ENCODE measurements at regions not wholly inside any gene's neighbourhood (a gene's known extent, or its start where the extent isn't known, plus 50 kb on each side); places are given as distances from the start of the nearest gene placed in this dataset.

GRCh38 chr11:30666817-30667216, 80.7 kb upstream of the MPPED2 start (continued):
- no peak for TF ChIP-seq ZNF26 (tag by site-specific recombination; IDR thresholded peaks at IDR 0.05)
- no peak for TF ChIP-seq GLIS1 (tag by site-specific recombination; IDR thresholded peaks at IDR 0.05)
- TF ChIP-seq ZNF843 (tag by site-specific recombination; IDR thresholded peaks at IDR 0.05): no peak
- no peak for TF ChIP-seq ZNF521 (tag by site-specific recombination; IDR thresholded peaks at IDR 0.05)

DNA sequence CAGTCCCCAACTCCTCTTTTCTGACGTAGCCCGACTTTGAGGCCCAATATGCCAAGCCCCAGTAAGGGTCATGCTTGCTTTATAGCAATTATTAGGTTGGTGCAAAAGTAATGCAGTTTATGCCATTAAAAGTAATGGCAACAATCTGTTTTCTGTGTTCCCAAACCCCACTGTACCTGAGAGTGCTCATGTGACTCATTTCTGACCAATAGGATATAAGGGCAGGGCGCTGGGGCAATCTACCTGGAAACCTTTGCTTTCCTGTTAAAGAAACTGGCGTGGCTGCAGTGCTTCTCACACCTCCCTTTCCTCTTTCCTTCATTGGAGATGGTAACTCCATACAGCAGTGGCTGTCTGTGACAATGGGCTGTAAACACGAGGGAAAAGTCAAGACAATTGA, 78.9 kb upstream of the MPPED2 start:
- POLR2A ChIA-PET: no interaction called here
- H3K9me3 ChIP-seq (ENCODE audit: control insufficient read depth, insufficient read depth, low read depth, low read length): no peaks in the 10 kb centered on the region
- TF ChIP-seq ZNF335 (tag by site-specific recombination; conservative IDR thresholded peaks at IDR 0.05): no peak
- no peak for TF ChIP-seq ZFP37 (tag by site-specific recombination; IDR thresholded peaks at IDR 0.05)
- TF ChIP-seq YY1 (tag by site-specific recombination; IDR thresholded peaks at IDR 0.05): no peak
- no peak for TF ChIP-seq GLI4 (tag by site-specific recombination; IDR thresholded peaks at IDR 0.05)
- H3K4me3 ChIP-seq (ENCODE audit: low read depth, low read length): no peak overlapping the region
- no peak overlapping the region for H3K27ac ChIP-seq (ENCODE audit: extremely low read depth, low read depth, low read length)
- H3K4me1 ChIP-seq (ENCODE audit: control insufficient read depth, insufficient read depth, low read length): no peaks in the 10 kb centered on the region
- no peaks in the 10 kb centered on the region for H3K36me3 ChIP-seq (ENCODE audit: control insufficient read depth in 2 of 2, insufficient read depth in 1 of 2, low read length in 2 of 2)
- CTCF ChIA-PET: interaction anchor here (0.6 kb wide), 1 partner anchor 553 kb away, joined by 5 read pairs; no protein-coding TSS in a partner anchor

DNA sequence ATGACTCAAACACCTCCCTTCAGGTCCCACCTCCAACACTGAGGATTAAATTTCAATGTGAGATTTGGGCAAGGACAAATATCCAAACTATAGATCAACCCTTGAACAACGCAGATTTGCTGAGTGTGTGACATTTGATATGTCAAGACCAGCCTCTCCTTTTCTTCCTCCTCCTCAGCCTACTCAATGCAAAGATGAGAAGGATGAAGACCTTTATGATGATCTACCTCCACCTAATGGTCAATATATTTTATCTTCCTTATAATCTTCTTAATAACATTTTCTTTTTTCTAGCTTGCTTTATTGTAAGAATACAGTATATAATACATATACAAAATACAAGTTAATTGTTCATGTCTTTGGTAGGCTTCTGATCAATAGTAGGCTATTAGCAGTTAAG, 67.5 kb upstream of the MPPED2 start:
- Histone ChIP-seq H3K36me3 (ENCODE audit: control insufficient read depth in 2 of 2, insufficient read depth in 1 of 2, low read length in 2 of 2) (no peaks in the 10 kb centered on the region), H3K4me1 (ENCODE audit: control insufficient read depth, insufficient read depth, low read length) (no peaks in the 10 kb centered on the region), H3K27ac (ENCODE audit: extremely low read depth, low read depth, low read length) (no peak overlapping the region), H3K9me3 (ENCODE audit: control insufficient read depth, insufficient read depth, low read depth, low read length) (no peaks in the 10 kb centered on the region), H3K4me3 (ENCODE audit: low read depth, low read length) (no peak overlapping the region)
- TF ChIP-seq ZNF654 (tag by site-specific recombination; IDR thresholded peaks at IDR 0.05; ENCODE audit: low read depth) (peak; percentile 22), SP3 (tag by site-specific recombination; IDR thresholded peaks at IDR 0.05) (no peak)
- ChIA-PET POLR2A (no interaction called here), CTCF (interaction anchor here (0.7 kb wide), 1 partner anchor 10 kb away, joined by 3 read pairs; no protein-coding TSS in a partner anchor)

DNA sequence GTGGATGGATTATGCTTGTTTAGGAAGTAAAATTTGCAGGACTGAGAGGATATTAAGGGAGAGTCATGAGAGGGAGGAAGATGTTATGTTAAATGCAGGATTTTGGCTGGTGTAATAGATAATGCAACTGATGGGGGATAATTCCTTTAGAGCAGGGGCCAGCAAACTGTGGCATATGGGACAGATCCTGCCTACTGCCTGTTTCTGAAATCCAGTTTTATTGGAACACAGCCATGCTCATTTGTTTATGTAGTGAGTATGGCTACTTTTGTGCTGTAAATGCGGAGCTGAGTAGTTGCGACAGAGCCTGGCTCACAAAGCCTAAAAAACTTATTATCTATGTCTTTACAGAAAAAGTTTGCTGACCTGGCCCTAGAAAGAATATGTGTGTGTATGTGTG, 66.6 kb upstream of the MPPED2 start:
- no peak overlapping the region for H3K27ac ChIP-seq (ENCODE audit: extremely low read depth, low read depth, low read length)
- H3K9me3 ChIP-seq (ENCODE audit: control insufficient read depth, insufficient read depth, low read depth, low read length): no peaks in the 10 kb centered on the region
- ChIA-PET POLR2A (no interaction called here), CTCF (interaction anchor here (0.7 kb wide), 2 partner anchors 306 to 313 kb away, joined by 3 to 7 read pairs; no protein-coding TSS in a partner anchor)
- TF ChIP-seq ZNF341 (tag by site-specific recombination; IDR thresholded peaks at IDR 0.05; ENCODE audit: low read depth): no peak
- no peak for TF ChIP-seq OVOL3 (tag by site-specific recombination; IDR thresholded peaks at IDR 0.05)
- no peak for TF ChIP-seq ZBTB1 (tag by site-specific recombination; IDR thresholded peaks at IDR 0.05)
- no peak for TF ChIP-seq ZNF596 (tag by site-specific recombination; IDR thresholded peaks at IDR 0.05)
- TF ChIP-seq, protein P1, sequence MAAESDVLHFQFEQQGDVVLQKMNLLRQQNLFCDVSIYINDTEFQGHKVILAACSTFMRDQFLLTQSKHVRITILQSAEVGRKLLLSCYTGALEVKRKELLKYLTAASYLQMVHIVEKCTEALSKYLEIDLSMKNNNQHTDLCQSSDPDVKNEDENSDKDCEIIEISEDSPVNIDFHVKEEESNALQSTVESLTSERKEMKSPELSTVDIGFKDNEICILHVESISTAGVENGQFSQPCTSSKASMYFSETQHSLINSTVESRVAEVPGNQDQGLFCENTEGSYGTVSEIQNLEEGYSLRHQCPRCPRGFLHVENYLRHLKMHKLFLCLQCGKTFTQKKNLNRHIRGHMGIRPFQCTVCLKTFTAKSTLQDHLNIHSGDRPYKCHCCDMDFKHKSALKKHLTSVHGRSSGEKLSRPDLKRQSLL (tag by site-specific recombination; IDR thresholded peaks at IDR 0.05): no peak
- no peak for TF ChIP-seq ZNF133 (tag by site-specific recombination; IDR thresholded peaks at IDR 0.05)
- no peak for TF ChIP-seq ZSCAN16 (tag by site-specific recombination; IDR thresholded peaks at IDR 0.05)
- TF ChIP-seq, protein P2, sequence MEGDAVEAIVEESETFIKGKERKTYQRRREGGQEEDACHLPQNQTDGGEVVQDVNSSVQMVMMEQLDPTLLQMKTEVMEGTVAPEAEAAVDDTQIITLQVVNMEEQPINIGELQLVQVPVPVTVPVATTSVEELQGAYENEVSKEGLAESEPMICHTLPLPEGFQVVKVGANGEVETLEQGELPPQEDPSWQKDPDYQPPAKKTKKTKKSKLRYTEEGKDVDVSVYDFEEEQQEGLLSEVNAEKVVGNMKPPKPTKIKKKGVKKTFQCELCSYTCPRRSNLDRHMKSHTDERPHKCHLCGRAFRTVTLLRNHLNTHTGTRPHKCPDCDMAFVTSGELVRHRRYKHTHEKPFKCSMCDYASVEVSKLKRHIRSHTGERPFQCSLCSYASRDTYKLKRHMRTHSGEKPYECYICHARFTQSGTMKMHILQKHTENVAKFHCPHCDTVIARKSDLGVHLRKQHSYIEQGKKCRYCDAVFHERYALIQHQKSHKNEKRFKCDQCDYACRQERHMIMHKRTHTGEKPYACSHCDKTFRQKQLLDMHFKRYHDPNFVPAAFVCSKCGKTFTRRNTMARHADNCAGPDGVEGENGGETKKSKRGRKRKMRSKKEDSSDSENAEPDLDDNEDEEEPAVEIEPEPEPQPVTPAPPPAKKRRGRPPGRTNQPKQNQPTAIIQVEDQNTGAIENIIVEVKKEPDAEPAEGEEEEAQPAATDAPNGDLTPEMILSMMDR (tag by site-specific recombination; IDR thresholded peaks at IDR 0.05): no peak
- TF ChIP-seq ZNF670 (tag by site-specific recombination; IDR thresholded peaks at IDR 0.05; ENCODE audit: low read depth): no peak
- TF ChIP-seq ZBTB17 (tag by site-specific recombination; IDR thresholded peaks at IDR 0.05): no peak
- TF ChIP-seq, protein P3, sequence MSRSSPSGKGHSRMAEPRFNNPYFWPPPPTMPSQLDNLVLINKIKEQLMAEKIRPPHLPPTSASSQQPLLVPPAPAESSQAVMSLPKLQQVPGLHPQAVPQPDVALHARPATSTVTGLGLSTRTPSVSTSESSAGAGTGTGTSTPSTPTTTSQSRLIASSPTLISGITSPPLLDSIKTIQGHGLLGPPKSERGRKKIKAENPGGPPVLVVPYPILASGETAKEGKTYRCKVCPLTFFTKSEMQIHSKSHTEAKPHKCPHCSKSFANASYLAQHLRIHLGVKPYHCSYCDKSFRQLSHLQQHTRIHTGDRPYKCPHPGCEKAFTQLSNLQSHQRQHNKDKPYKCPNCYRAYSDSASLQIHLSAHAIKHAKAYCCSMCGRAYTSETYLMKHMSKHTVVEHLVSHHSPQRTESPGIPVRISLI (tag by site-specific recombination; IDR thresholded peaks at IDR 0.05): no peak
- TF ChIP-seq ZNF324 (tag by site-specific recombination; IDR thresholded peaks at IDR 0.05): no peak
- no peak for TF ChIP-seq ZNF501 (tag by site-specific recombination; IDR thresholded peaks at IDR 0.05)
- no peak for TF ChIP-seq SP3 (tag by site-specific recombination; IDR thresholded peaks at IDR 0.05)
- no peak for TF ChIP-seq ZNF580 (tag by site-specific recombination; IDR thresholded peaks at IDR 0.05)
- no peaks in the 10 kb centered on the region for H3K36me3 ChIP-seq (ENCODE audit: control insufficient read depth in 2 of 2, insufficient read depth in 1 of 2, low read length in 2 of 2)
- no peak overlapping the region for H3K4me3 ChIP-seq (ENCODE audit: low read depth, low read length)
- H3K4me1 ChIP-seq (ENCODE audit: control insufficient read depth, insufficient read depth, low read length): no peaks in the 10 kb centered on the region

All from HEK293 (cell line).